HG02981 (cell line): ENCODE measurements at regions not wholly inside any gene's neighbourhood (a gene's known extent, or its start where the extent isn't known, plus 50 kb on each side); places are given as distances from the start of the nearest gene placed in this dataset.

Experiments
- ATAC-seq: cut with Tn5 transposase; IDR thresholded peaks from one replicate; pipeline ENCODE4 v1.9.1; 2021; ENCODE audit warnings: mild to moderate bottlenecking, moderate library complexity; ENCODE audit not compliant: unreplicated experiment

DNA sequence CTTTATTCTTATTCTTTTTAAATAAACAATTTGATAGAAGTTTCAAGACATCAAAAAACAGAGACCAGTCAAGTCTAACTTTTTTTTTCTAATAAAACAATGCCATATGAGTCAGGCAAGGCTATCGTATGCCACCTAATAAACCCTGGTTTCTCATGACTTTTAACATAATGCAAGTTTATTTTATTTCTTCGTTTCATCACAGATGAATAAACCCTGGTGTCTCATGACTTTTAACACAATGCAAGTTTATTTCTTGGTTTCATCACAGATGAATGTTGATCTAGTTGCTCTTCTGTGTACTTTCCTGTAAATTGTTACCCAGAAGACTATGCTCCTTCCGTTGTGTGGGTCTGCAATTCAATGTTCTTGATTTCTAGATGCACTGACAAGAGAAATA lies 905.4 kb downstream of the ROBO2 start:
- no peak for ATAC-seq

- no peak for ATAC-seq
These were observed 907.8 kb downstream of the ROBO2 start for GRCh38 chr3:77947671-77948070.

GRCh38 chr3:77967621-77968020 lies 927.7 kb downstream of the ROBO2 start:
- no peak for ATAC-seq

DNA sequence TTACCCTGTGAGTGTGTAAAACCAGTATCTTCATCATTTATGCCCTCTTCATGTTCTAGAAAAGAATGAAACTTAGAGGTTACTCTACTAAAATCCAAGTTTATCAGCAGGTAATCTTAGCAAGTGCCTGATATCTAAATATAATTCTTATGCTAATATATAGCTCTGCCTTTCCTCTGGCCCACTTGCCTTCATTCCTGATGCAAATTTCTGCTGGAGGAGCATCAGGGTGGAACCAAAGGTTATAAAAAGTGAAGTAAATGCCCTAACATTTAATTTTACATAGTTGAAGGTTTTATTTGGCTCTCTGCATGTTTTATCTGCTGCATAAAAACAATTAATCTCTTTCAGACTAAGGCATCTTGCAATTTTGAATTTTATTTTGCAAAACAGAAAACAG lies 936.2 kb downstream of the ROBO2 start:
- no peak for ATAC-seq

DNA sequence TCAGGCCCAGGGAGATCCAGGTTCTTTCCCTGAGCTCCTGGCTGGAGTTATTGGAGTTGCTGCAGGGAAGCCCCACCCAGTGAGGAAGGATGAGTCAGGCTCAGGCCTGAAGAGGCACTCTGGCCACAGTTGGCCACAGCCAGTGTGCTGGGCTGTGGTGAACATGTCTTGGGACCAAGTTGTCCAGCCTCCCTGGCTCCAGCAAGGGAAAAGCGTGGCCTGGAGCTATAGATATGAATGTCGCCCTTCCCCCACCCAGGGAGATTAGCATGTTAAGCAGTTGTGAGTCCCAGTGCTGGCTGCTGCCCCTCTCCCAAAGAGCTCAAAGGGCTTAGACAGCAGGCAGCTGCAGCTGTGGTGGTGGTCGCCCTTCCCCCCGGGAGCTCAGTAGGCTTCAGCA lies 963.2 kb downstream of the ROBO2 start:
- ATAC-seq, result no peak

GRCh38 chr3:78004571-78004970 lies 964.7 kb downstream of the ROBO2 start:
- no peak for ATAC-seq

DNA sequence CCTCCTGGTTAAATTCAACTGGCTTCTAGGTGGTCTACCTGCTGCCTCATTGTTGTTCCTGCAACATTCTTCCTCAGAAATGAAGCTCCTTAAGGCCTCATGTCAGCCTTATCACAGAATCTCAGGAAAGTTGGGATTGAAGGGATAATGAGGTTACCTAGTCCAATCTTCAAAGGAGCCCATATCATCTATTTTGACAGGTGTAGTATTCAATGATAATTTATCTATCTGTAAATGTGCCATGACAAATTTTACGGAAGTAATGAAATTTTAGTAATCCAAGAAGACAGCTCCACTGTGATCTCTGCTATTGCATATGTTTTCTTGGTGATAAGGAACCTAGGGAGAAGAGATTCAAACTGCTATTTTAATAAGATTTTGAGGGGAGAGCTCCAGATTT lies 973.8 kb downstream of the ROBO2 start:
- ATAC-seq, result no peak

- no peak for ATAC-seq
These were observed 976.0 kb downstream of the ROBO2 start for GRCh38 chr3:78015856-78016255.

GRCh38 chr3:78021710-78022109 lies 981.8 kb downstream of the ROBO2 start:
- ATAC-seq, result no peak

DNA sequence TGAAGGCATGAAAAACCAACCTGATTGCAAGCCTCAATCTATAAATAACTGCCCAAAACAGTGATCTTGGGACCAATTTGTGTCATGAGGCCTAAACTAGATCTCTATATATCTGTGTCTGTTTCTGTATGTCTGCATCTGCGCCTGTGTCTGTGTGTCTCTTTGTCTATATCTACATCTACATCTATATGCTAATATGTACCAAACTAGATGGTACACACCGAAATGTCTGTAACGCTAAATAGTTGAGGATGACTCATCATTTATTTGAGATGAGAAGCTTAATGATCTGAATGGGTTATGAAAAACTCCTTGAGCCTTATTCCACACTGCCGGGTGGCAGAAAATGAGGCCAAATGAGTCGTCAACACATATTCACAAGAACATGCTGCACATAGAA lies 982.3 kb downstream of the ROBO2 start:
- ATAC-seq, result no peak

DNA sequence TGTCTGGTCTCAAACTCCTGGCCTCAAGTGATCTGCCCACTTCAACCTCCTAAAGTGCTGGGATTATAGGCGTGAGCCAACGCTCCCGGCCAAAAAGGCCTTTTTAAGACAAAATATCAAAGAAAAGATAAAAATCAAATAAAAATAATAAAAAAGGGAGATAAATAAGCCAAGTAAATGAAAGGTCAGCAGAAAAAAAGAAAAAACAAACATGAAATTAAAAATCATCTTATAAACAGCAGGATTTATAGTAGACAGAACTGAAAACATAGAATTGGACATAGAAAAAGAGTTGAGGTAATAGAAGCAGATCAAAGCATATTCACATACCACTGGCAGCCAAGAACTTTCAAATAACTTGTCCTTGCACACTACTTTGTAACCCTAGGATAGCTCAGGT lies 983.4 kb downstream of the ROBO2 start:
- no peak for ATAC-seq

GRCh38 chr3:78025916-78026315 lies 986.0 kb downstream of the ROBO2 start:
- ATAC-seq, result no peak

DNA sequence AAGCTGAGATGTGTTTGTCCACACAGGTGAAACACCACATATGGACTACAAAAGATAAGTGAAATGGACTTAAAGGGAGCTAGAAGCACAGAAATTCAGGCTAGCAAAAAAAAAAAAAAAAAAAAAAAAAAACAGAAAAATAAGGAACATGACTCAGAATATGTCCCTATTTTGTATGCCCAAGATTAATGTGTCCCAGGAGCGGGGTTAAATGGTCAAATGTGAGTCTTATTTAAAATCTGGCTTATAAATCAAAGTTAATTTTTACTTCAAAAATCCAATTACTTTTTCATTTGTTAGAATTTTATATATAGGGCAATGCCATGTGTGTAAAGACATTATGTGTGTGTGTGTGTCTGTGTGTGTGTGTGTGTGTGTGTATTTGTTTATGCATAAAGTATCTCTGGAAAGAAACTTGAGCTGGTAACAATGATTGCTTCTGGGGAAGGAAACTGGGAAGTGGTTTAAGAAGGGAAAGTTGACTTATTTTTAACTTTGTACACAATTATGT lies 986.5 kb downstream of the ROBO2 start:
- ATAC-seq, result no peak

DNA sequence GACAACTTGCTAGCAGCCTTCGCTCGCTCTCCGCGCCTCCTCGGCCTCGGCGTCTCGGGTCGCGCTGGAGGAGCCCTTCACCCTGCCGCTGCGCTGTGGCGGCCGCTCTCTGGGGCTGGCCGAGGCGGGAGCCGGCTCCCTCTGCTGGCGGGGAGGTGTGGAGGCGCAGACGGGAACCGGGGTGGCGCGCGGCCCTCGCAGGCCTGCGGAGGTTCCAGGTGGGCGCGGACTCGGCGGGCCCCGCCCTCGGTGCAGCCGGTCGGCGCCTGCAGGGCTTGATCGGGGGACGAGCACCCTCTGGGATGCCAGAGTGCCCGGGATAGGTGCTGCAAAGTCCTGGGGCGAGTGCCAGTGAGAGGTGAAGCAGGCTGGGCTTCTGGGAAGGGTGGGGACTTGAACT lies 989.9 kb downstream of the ROBO2 start:
- no peak for ATAC-seq

- ATAC-seq, result no peak
These were observed 995.3 kb downstream of the ROBO2 start for GRCh38 chr3:78035131-78035641.

DNA sequence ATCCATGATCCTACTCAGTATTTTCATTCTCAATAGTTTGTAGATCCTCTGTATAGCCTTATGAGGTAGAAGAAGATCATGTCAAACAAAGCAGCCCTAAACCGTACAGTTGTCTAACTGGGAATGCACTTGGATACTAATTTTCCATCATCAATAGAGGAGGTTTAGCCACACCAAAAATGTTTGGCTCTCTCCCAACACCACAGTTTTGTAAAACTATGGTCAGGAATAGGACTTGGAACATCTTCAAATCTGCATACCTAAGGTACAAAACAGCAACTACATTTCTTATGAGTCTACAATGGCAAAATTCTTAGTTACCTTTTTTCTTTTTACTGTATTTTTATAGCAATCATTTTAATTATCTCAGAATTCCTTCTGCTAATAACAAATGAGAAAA lies 1001.6 kb downstream of the ROBO2 start:
- ATAC-seq, result no peak

GRCh38 chr3:78046566-78046965 lies 1006.7 kb downstream of the ROBO2 start:
- no peak for ATAC-seq

- ATAC-seq, result no peak
These were observed 1008.8 kb downstream of the ROBO2 start for GRCh38 chr3:78048698-78049097.

DNA sequence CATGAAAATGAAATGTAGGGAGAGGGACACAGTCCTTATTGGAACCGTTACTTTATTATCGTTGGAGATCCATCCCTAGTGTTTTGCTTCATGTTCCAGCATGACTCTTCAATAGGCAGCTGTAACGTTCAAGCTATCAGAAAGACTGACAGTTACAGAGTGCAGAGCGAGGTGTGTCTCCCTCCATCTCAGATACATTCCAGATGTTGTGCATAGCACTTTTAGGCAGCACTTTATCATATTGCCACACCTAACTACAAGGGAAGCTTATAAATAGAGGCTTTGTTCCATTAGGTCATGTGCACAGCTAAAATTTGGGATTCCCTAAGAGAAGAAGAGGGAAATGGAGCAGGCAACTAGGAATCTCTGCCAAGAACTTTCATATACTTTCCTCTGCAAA lies 1009.6 kb downstream of the ROBO2 start:
- ATAC-seq, result no peak

- no peak for ATAC-seq
These were observed 1010.6 kb downstream of the ROBO2 start for GRCh38 chr3:78050276-78051065.

GRCh38 chr3:78052746-78053145 lies 1012.8 kb downstream of the ROBO2 start:
- no peak for ATAC-seq

GRCh38 chr3:78066287-78066686 lies 1026.4 kb downstream of the ROBO2 start:
- no peak for ATAC-seq

DNA sequence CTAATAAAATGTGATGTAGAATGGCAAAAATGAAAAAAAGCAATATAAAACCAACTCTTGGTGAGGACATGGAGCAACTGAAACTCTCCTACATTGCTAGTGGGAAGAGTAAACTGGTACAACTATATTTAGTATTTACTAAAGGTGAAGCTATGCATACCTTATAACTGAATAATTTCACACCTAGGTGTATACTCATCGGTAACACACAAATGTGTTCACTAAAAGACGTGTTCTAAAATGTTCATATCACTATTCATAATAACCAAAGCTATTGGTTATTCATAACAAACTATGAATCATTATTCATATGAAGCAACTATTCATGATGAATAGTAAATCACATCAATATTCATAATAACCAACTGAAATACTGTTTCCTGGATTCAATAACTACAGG lies 1030.3 kb downstream of the ROBO2 start:
- no peak for ATAC-seq
